Astrocyte of the cerebellum (primary cell): ENCODE measurements at regions not wholly inside any gene's neighbourhood (a gene's known extent, or its start where the extent isn't known, plus 50 kb on each side); places are given as distances from the start of the nearest gene placed in this dataset.

Source experiments
- DNase-seq: peaks from one replicate; pipeline ENCODE4 v3.0.0-alpha.2; 2011; ENCODE audit warnings: low read depth
- H3K4me3 ChIP-seq: 2 replicates; pipeline ENCODE4 v1.5.1; 2011; ENCODE audit warnings: mild to moderate bottlenecking, low read depth, low read length, moderate library complexity
- in situ Hi-C: cut with HindIII; loops from 2 replicates; pipeline ENCODE4 v1.10.0; 2017; ENCODE audit warnings: low sequenced_read_pairs
- TF ChIP-seq, protein P1 (sequence below): IDR thresholded peaks from 2 replicates; pipeline ENCODE4 v1.5.1; 2012; ENCODE audit warnings: low read length, low read depth, moderate library complexity, mild to moderate bottlenecking; ENCODE audit errors: missing control alignments

DNA sequence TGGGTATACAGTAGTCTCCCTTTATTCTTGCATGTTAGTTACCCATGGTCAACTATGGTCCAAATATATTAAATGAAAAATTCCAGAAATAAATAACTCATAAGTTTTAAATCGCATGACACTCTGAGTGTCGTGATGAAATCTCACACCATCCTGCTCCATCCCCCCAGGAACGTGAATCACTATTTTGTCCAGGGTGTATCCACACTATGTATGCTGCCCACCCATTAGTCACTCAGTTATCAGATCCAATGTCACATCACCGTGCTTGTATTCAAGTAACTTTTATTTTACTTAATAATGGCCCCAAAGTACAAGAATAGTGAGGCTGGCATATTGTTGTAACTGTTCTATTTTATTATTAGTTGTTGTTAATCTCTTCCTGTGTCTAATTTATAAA is 115.8 kb upstream of the SERP2 start:
- TF ChIP-seq, protein P1, sequence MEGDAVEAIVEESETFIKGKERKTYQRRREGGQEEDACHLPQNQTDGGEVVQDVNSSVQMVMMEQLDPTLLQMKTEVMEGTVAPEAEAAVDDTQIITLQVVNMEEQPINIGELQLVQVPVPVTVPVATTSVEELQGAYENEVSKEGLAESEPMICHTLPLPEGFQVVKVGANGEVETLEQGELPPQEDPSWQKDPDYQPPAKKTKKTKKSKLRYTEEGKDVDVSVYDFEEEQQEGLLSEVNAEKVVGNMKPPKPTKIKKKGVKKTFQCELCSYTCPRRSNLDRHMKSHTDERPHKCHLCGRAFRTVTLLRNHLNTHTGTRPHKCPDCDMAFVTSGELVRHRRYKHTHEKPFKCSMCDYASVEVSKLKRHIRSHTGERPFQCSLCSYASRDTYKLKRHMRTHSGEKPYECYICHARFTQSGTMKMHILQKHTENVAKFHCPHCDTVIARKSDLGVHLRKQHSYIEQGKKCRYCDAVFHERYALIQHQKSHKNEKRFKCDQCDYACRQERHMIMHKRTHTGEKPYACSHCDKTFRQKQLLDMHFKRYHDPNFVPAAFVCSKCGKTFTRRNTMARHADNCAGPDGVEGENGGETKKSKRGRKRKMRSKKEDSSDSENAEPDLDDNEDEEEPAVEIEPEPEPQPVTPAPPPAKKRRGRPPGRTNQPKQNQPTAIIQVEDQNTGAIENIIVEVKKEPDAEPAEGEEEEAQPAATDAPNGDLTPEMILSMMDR = no peak
- in situ Hi-C loops = no loop called here
- H3K4me3 ChIP-seq = no peak overlapping the region
- DNase-seq = no peak

DNA sequence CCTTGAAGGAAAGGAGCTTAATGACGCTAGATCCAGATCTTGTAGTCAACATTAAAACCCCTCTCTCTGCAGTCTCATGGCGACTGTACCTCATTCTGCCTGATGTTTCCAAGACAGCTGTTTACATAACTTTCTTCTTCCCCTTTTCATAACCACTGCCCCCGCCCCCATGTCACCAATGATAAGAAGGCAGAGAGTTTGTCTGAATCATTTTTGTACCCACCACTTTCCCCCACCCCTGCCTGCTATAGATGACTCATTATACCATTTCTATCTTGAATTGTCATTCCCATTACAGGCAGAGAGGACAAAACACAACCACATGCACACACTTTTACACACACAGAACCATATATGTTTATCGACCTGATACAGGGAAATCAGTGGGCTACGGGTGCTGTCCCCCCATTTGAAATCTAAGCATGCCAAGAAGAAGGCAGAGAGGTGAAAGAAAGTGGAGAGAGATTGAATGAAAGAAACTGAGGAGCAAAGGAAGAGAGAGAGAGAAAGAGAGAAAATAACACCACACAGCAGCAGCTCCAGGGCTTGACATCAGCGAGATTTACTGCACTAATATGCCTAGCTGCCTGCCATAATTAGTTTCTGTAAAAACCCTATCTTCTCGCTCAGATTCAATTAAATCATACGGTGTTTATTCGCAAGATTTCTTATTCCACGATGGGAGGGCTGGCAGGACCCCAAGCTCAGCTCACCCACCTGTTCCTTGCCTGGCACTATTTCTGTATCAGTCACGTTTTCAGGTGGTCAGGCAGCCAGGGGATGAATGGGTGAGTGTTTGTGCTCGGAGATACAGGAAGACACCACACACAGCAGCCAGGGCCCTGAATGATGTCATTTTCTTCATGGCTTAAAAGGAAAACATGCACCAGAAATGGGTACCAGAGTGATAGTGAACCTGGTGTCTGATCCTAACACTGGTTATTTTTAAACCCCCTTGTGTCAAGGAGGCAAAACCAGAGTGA is 114.3 kb upstream of the SERP2 start:
- DNase-seq = no peak
- H3K4me3 ChIP-seq = no peak overlapping the region
- TF ChIP-seq, protein P1 = no peak
- in situ Hi-C loops = no loop called here

DNA sequence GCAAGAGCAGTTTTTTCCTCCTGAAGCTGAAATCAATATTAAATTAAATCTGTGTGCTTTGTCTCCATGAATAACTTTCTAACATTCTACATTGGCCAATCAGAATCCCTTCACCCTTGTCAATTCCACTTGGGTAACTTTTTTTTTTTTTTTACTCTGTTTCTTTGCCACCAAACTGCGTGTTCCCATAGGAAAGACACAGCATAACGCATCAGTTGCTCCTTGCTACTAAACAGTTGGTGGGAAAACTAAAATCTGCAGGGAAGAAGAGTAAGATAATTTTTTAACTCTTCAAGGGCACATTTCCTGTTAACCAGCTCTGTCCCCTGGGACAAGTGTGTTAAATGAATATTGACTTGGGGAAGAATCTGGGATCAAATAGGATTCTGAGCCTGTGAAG is 113.3 kb upstream of the SERP2 start:
- TF ChIP-seq, protein P1 = no peak
- no peak for DNase-seq
- in situ Hi-C loops = no loop called here
- H3K4me3 ChIP-seq = no peak overlapping the region

DNA sequence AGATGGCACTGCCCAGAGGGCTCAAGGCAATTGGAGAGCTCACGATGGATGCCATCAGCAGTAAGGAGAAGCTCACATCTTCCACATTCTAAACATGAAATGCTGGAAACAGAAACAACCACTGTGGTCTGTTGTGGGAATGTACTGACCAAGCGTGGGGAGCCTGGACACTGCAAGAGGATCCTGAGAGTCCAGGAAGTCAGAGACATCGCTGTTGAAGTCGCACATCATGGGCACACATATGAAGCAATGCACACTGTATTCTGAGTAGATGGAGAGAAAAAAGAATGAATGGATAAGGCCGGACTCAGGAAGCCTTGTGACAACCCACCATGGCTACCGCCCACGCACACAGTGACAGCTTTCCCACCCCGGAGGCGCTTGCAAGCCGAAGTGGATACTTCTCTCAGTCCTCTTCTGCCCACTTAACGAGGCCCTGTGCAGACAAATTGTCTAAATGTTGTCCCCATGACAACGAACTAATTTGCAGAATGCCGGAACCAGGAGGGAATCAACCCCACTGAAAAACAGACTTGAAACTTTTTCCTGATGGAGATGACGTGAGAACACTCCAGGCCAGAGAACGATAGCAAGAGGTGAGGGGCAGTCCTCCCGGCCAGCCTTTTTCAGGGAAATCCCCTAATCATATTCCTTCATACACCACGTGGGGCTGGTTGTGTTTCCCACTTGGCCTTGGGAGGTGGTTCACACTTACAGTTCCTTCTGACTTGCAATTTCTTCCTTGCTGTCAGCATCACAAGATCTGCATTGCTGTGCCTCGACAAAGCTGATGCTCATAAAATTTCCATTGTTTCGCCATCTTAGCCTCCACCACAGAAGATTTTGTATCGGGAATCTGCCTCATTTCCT is 109.6 kb upstream of the SERP2 start:
- TF ChIP-seq, protein P1 = no peak
- no peak overlapping the region for H3K4me3 ChIP-seq
- in situ Hi-C loops = no loop called here
- no peak for DNase-seq

DNA sequence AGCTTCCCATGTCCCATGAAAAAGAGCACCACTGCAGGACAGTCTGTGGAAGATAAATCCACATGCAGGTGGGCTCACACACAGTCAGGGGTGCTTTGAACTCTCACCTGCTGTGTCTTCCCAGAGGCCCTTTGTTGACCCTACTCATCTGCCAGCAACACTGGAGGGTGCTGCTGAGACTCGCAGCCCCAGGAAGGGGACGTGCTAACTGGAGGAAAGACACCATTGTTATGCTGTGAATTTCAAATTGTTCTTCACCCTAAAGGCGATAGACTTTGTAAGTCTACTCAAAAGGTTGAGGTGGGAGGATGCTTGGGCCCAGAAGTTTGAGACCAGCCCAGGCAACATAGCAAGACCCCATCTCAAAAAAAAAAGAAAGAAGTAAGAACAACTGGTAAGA is 107.3 kb upstream of the SERP2 start:
- H3K4me3 ChIP-seq = no peak overlapping the region
- TF ChIP-seq, protein P1 = no peak
- no peak for DNase-seq
- in situ Hi-C loops = no loop called here

DNA sequence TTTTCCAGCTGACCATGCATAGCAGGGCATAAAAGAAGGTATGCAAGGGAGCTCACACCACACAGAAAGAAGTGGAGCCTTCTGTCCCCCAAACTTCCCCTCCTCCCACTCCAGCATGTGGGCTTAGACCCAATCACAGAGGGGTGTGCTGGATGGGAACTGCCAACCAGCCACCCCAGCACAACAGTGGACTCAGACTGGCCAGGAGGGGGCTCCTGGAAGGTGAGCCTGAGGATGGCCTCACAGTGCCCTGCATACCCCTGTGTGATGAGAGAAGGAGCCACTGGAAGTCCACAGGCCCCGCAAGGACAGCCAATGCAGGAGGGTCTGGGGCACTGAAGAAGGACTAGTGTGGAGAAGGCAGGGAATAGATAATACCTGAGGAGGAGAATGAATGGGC is 106.9 kb upstream of the SERP2 start:
- DNase-seq = no peak
- no peak overlapping the region for H3K4me3 ChIP-seq
- TF ChIP-seq, protein P1 = no peak
- in situ Hi-C loops = no loop called here
